NAMALWA (cell line): ENCODE measurements at regions not wholly inside any gene's neighbourhood (a gene's known extent, or its start where the extent isn't known, plus 50 kb on each side); places are given as distances from the start of the nearest gene placed in this dataset.
"Not testable (repeated sequence)": the region's sequence is repeated elsewhere in the genome, so short reads cannot be mapped to it uniquely, and the experiment has no call there.

Experiments used
- DNase-seq: peaks from one replicate; pipeline ENCODE4 v3.0.0-alpha.2; 2015; ENCODE audit warnings: low spot score

- DNase-seq: no peak
These were observed 50.8 kb upstream of the CTNNA1 start for GRCh38 chr5:138702166-138703077.

GRCh38 chr5:138701678-138702077, 51.5 kb upstream of the CTNNA1 start:
- no peak for DNase-seq

GRCh38 chr5:138700581-138701362, 52.5 kb upstream of the CTNNA1 start:
- DNase-seq: no peak

- no peak for DNase-seq
These were observed 53.7 kb upstream of the CTNNA1 start for GRCh38 chr5:138699482-138699881.

GRCh38 chr5:138698713-138699112, 54.5 kb upstream of the CTNNA1 start:
- no peak for DNase-seq

GRCh38 chr5:138697720-138698360, 55.4 kb upstream of the CTNNA1 start:
- no peak for DNase-seq

GRCh38 chr5:138696501-138696900, 56.7 kb upstream of the CTNNA1 start:
- no peak for DNase-seq

- no peak for DNase-seq
These were observed 57.4 kb upstream of the CTNNA1 start for GRCh38 chr5:138695781-138696180.

GRCh38 chr5:138694146-138694545, 59.1 kb upstream of the CTNNA1 start:
- no peak for DNase-seq

- DNase-seq: no peak
These were observed 60.9 kb upstream of the CTNNA1 start for GRCh38 chr5:138692370-138692769.

GRCh38 chr5:138686668-138687067, 66.6 kb upstream of the CTNNA1 start:
- DNase-seq: no peak

- DNase-seq: no peak
These were observed 68.0 kb upstream of the CTNNA1 start for GRCh38 chr5:138685193-138685745.

- not testable (repeated sequence) for DNase-seq
These were observed 70.8 kb upstream of the CTNNA1 start for GRCh38 chr5:138682462-138682861.

GRCh38 chr5:138678826-138679225, 74.4 kb upstream of the CTNNA1 start:
- DNase-seq: not testable (repeated sequence)

- DNase-seq: no peak
These were observed 75.4 kb upstream of the CTNNA1 start for GRCh38 chr5:138677782-138678181.

- no peak for DNase-seq
These were observed 76.5 kb upstream of the CTNNA1 start for GRCh38 chr5:138676556-138677193.

GRCh38 chr5:138676002-138676401, 77.2 kb upstream of the CTNNA1 start:
- DNase-seq: no peak

- DNase-seq: no peak
These were observed 84.5 kb upstream of the CTNNA1 start for GRCh38 chr5:138668451-138669380.

GRCh38 chr5:138667782-138668331, 85.4 kb upstream of the CTNNA1 start:
- DNase-seq: not testable (repeated sequence)

GRCh38 chr5:138666226-138666742, 86.9 kb upstream of the CTNNA1 start:
- DNase-seq: no peak
